ENCODE measurements at regions not wholly inside any gene's neighbourhood (a gene's known extent, or its start where the extent isn't known, plus 50 kb on each side); places are given as distances from the start of the nearest gene placed in this dataset.

GRCh38 chr15:88316586-88316985, 60.0 kb upstream of the NTRK3 start:
- DNase-seq (ENCODE audit: low read depth in 1 of 2, low spot score in 1 of 2) = no peak

GRCh38 chr15:88315221-88315878, 58.8 kb upstream of the NTRK3 start:
- no peak for DNase-seq (ENCODE audit: low read depth in 1 of 2, low spot score in 1 of 2)

- DNase-seq (ENCODE audit: low read depth in 1 of 2, low spot score in 1 of 2) = no peak
These were observed 56.5 kb upstream of the NTRK3 start for GRCh38 chr15:88312941-88313579.

- no peak for DNase-seq (ENCODE audit: low read depth in 1 of 2, low spot score in 1 of 2)
These were observed 52.8 kb upstream of the NTRK3 start for GRCh38 chr15:88309363-88309762.

GRCh38 chr15:88307344-88307743, 50.8 kb upstream of the NTRK3 start:
- DNase-seq (ENCODE audit: low read depth in 1 of 2, low spot score in 1 of 2) = no peak

All from stimulated activated CD4-positive, alpha-beta T cell treated with anti-CD3 and anti-CD28 coated beads, Interleukin-15, amount 100 ng/mL, for 1 hour (primary cell).